A549 (cell line): ENCODE measurements at regions not wholly inside any gene's neighbourhood (a gene's known extent, or its start where the extent isn't known, plus 50 kb on each side); places are given as distances from the start of the nearest gene placed in this dataset.

Source experiments
- CTCF ChIP-seq: fragments of >200 bp; sonication (Bioruptor Twin); formaldehyde crosslinking; IDR thresholded peaks from 3 replicates; pipeline ENCODE4 v1.5.1; 2016
- EP300 ChIP-seq, 2 experiments: fragments of >200 bp; sonication (Bioruptor Twin); formaldehyde crosslinking; IDR thresholded peaks; 2 replicates in 1 of 2; 3 replicates in 1 of 2; pipeline ENCODE4 v1.6.1; 2016 to 2017
- HDAC2 ChIP-seq: fragments of 200-600 bp; sonication (generic); IDR thresholded peaks from 2 replicates; pipeline ENCODE4 v1.6.1; 2016
- POLR2A ChIP-seq: IDR thresholded peaks from 2 replicates; pipeline ENCODE4 v1.6.1; 2012; ENCODE audit warnings: mild to moderate bottlenecking, low read length
- TF ChIP-seq, protein P1 (sequence below): IDR thresholded peaks from 2 replicates; pipeline ENCODE4 v1.6.1; 2012
- TF ChIP-seq, protein P2 (sequence below): fragments of 200-600 bp; sonication (generic); IDR thresholded peaks from 2 replicates; pipeline ENCODE4 v1.6.1; 2016; ENCODE audit warnings: antibody characterized with exemption, mild to moderate bottlenecking, moderate library complexity

DNA sequence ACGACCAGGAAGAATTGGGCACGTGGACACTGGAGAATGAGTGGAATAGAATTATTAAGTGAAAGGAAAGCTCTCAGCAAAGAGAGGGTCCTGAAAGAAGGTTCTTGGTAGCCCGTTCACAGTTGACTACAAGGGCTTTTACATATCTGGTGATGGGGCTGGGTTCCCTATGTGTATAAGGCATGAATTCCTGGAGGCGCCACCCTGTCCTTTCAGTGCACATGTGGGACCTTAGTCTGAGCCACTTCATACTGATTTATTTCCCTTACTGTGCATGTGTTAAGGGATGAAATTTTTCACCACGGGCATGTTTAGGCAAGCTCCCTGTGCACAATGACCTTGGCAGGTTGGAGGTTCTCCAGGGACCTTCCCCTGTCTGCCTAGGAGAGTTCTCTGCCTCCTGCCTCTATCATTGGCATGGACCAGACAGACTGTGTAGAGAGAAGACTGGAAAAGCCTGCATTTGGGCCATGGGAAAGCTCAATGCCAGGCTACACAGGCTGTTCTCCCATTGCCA, 145.9 kb upstream of the ITGB1 start:
- TF ChIP-seq, protein P1, sequence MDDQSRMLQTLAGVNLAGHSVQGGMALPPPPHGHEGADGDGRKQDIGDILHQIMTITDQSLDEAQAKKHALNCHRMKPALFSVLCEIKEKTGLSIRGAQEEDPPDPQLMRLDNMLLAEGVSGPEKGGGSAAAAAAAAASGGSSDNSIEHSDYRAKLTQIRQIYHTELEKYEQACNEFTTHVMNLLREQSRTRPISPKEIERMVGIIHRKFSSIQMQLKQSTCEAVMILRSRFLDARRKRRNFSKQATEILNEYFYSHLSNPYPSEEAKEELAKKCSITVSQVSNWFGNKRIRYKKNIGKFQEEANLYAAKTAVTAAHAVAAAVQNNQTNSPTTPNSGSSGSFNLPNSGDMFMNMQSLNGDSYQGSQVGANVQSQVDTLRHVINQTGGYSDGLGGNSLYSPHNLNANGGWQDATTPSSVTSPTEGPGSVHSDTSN: no peak
- no peak for TF ChIP-seq POLR2A
- TF ChIP-seq CTCF: no peak
- TF ChIP-seq EP300 (IDR thresholded peaks at IDR 0.05): no peak
- TF ChIP-seq HDAC2: no peak
- TF ChIP-seq, protein P2, sequence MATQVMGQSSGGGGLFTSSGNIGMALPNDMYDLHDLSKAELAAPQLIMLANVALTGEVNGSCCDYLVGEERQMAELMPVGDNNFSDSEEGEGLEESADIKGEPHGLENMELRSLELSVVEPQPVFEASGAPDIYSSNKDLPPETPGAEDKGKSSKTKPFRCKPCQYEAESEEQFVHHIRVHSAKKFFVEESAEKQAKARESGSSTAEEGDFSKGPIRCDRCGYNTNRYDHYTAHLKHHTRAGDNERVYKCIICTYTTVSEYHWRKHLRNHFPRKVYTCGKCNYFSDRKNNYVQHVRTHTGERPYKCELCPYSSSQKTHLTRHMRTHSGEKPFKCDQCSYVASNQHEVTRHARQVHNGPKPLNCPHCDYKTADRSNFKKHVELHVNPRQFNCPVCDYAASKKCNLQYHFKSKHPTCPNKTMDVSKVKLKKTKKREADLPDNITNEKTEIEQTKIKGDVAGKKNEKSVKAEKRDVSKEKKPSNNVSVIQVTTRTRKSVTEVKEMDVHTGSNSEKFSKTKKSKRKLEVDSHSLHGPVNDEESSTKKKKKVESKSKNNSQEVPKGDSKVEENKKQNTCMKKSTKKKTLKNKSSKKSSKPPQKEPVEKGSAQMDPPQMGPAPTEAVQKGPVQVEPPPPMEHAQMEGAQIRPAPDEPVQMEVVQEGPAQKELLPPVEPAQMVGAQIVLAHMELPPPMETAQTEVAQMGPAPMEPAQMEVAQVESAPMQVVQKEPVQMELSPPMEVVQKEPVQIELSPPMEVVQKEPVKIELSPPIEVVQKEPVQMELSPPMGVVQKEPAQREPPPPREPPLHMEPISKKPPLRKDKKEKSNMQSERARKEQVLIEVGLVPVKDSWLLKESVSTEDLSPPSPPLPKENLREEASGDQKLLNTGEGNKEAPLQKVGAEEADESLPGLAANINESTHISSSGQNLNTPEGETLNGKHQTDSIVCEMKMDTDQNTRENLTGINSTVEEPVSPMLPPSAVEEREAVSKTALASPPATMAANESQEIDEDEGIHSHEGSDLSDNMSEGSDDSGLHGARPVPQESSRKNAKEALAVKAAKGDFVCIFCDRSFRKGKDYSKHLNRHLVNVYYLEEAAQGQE: no peak
